Neural cell (in vitro differentiated cells): ENCODE measurements at regions not wholly inside any gene's neighbourhood (a gene's known extent, or its start where the extent isn't known, plus 50 kb on each side); places are given as distances from the start of the nearest gene placed in this dataset.

Experiments used
- H2AFZ ChIP-seq: fragments of 200-600, 300-800 bp; sonication (generic), shearing (Covaris generic); 2 replicates; pipeline ENCODE4 v1.6.0; 2014; ENCODE audit warnings: low read depth, mild to moderate bottlenecking, antibody characterized with exemption, low read length, moderate library complexity
- H3F3A ChIP-seq: fragments of 200-600 bp; shearing (Covaris generic); 2 replicates; pipeline ENCODE4 v1.6.1; 2016; ENCODE audit warnings: mild to moderate bottlenecking, moderate library complexity, mixed read lengths, antibody characterized with exemption, low read length; ENCODE audit not compliant: insufficient read depth, poor library complexity, severe bottlenecking
- H3K27ac ChIP-seq: fragments of 200-600, 300-800 bp; sonication (generic), shearing (Covaris generic); 2 replicates; pipeline ENCODE4 v1.5.1; 2014; ENCODE audit warnings: mild to moderate bottlenecking, low read length, moderate library complexity
- H3K27me3 ChIP-seq: fragments of 300-800, 200-600 bp; sonication (generic), shearing (Covaris generic); 2 replicates; pipeline ENCODE4 v1.6.0; 2014; ENCODE audit warnings: mild to moderate bottlenecking, low read depth, low read length, moderate library complexity; ENCODE audit not compliant: insufficient read depth
- H3K36me3 ChIP-seq: fragments of 300-800, 200-600 bp; sonication (generic), shearing (Covaris generic); 2 replicates; pipeline ENCODE4 v1.5.1; 2014; ENCODE audit warnings: mild to moderate bottlenecking, antibody characterized with exemption, low read length, moderate library complexity; ENCODE audit not compliant: insufficient read depth
- H3K4me2 ChIP-seq: fragments of 300-800, 200-600 bp; sonication (generic), shearing (Covaris generic); 2 replicates; pipeline ENCODE4 v1.6.0; 2014; ENCODE audit warnings: mild to moderate bottlenecking, low read length
- H3K4me3 ChIP-seq: fragments of 300-800, 200-600 bp; sonication (generic), shearing (Covaris generic); 2 replicates; pipeline ENCODE4 v1.5.1; 2014; ENCODE audit warnings: mild to moderate bottlenecking, low read length, moderate library complexity
- H3K79me2 ChIP-seq: fragments of 200-600 bp; shearing (Covaris generic); replicated peaks from 2 replicates; pipeline ENCODE4 v1.6.0; 2014; ENCODE audit warnings: mild to moderate bottlenecking, low read length, moderate library complexity; ENCODE audit not compliant: insufficient read depth
- H3K9ac ChIP-seq: fragments of 300-800, 200-600 bp; sonication (generic), shearing (Covaris generic); 2 replicates; pipeline ENCODE4 v1.6.1; 2016; ENCODE audit warnings: mild to moderate bottlenecking, low read length, mixed read lengths
- H3K9me2 ChIP-seq: fragments of 200-600 bp; shearing (Covaris generic); 2 replicates; pipeline ENCODE4 v1.6.1; 2016; ENCODE audit warnings: mild to moderate bottlenecking, low read length, mixed read lengths; ENCODE audit not compliant: insufficient read depth
- H3K9me3 ChIP-seq: fragments of 200-600, 300-800 bp; sonication (generic), shearing (Covaris generic); 2 replicates; pipeline ENCODE4 v1.6.1; 2016; ENCODE audit warnings: mild to moderate bottlenecking, mixed run types, low read length, moderate library complexity, mixed read lengths
- H4K20me1 ChIP-seq: fragments of 200-600 bp; shearing (Covaris generic); 2 replicates; pipeline ENCODE4 v1.6.1; 2016; ENCODE audit warnings: mild to moderate bottlenecking, mixed run types; ENCODE audit not compliant: insufficient read depth
- CTCF ChIP-seq: fragments of 450-650 bp; IDR thresholded peaks from 2 replicates; pipeline ENCODE4 v1.5.1; 2014; ENCODE audit warnings: antibody characterized with exemption, mild to moderate bottlenecking, moderate library complexity; ENCODE audit not compliant: poor library complexity, severe bottlenecking
- EP300 ChIP-seq: fragments of 450-650 bp; conservative IDR thresholded peaks from 2 replicates; pipeline ENCODE4 v1.6.1; 2014; ENCODE audit warnings: antibody characterized with exemption, mild to moderate bottlenecking, moderate library complexity; ENCODE audit not compliant: poor library complexity, severe bottlenecking
- EZH2 ChIP-seq: fragments of 200-600, 300-800 bp; shearing (Covaris generic), sonication (generic); IDR thresholded peaks from 2 replicates; pipeline ENCODE4 v1.6.1; 2014; ENCODE audit warnings: antibody characterized with exemption, low read length, borderline replicate concordance, mild to moderate bottlenecking; ENCODE audit not compliant: insufficient read depth, poor library complexity, severe bottlenecking
- MXI1 ChIP-seq: fragments of 450-650 bp; conservative IDR thresholded peaks from 2 replicates; pipeline ENCODE4 v1.6.1; 2014; ENCODE audit warnings: antibody characterized with exemption, mild to moderate bottlenecking; ENCODE audit not compliant: poor library complexity, severe bottlenecking
- POLR2AphosphoS5 ChIP-seq: IDR thresholded peaks from 2 replicates; pipeline ENCODE4 v1.6.1; 2012
- RAD21 ChIP-seq: fragments of 450-650 bp; conservative IDR thresholded peaks from 2 replicates; pipeline ENCODE4 v1.6.1; 2014; ENCODE audit warnings: antibody characterized with exemption, mild to moderate bottlenecking, moderate library complexity
- REST ChIP-seq: IDR thresholded peaks from 2 replicates; pipeline ENCODE4 v1.6.1; 2012; ENCODE audit warnings: borderline replicate concordance
- SMC3 ChIP-seq: fragments of 450-650 bp; conservative IDR thresholded peaks from 2 replicates; pipeline ENCODE4 v1.6.1; 2014; ENCODE audit warnings: antibody characterized with exemption, mild to moderate bottlenecking, moderate library complexity; ENCODE audit not compliant: poor library complexity
- TAF1 ChIP-seq: IDR thresholded peaks from 2 replicates; pipeline ENCODE4 v1.6.1; 2012; ENCODE audit warnings: low read depth

- no peak for TF ChIP-seq POLR2AphosphoS5
- TF ChIP-seq MXI1, result no peak
- TF ChIP-seq CTCF, result no peak
- TF ChIP-seq EP300, result no peak
- H3K27ac ChIP-seq, result no peak overlapping the region
- no peaks in the 10 kb centered on the region for H3K36me3 ChIP-seq
- H3K27me3 ChIP-seq, result no peaks in the 10 kb centered on the region
- H2AFZ ChIP-seq, result no peak overlapping the region
- no peak overlapping the region for H3K4me3 ChIP-seq
- H3K9me2 ChIP-seq, result no peaks in the 10 kb centered on the region
- no peak overlapping the region for H3K9ac ChIP-seq
- no peak overlapping the region for H3K4me2 ChIP-seq
- H3K9me3 ChIP-seq, result no peaks in the 10 kb centered on the region
- no peaks in the 10 kb centered on the region for H4K20me1 ChIP-seq
- no peaks in the 10 kb centered on the region for H3F3A ChIP-seq
- H3K79me2 ChIP-seq, result no peaks in the 10 kb centered on the region
Measured at GRCh38 chr18:56445422-56445821, 193.0 kb downstream of the TXNL1 start.

GRCh38 chr18:56444201-56444600, 194.2 kb downstream of the TXNL1 start:
- H2AFZ ChIP-seq, result no peak overlapping the region
- no peaks in the 10 kb centered on the region for H3F3A ChIP-seq
- H4K20me1 ChIP-seq, result no peaks in the 10 kb centered on the region
- H3K4me2 ChIP-seq, result no peak overlapping the region
- H3K9me3 ChIP-seq, result no peaks in the 10 kb centered on the region
- H3K4me3 ChIP-seq, result no peak overlapping the region
- H3K27me3 ChIP-seq, result no peaks in the 10 kb centered on the region
- H3K79me2 ChIP-seq, result no peaks in the 10 kb centered on the region
- no peak overlapping the region for H3K9ac ChIP-seq
- H3K27ac ChIP-seq, result no peak overlapping the region
- no peaks in the 10 kb centered on the region for H3K9me2 ChIP-seq
- TF ChIP-seq TAF1, result no peak
- no peak for TF ChIP-seq RAD21
- TF ChIP-seq CTCF, result no peak
- TF ChIP-seq REST, result no peak
- no peak for TF ChIP-seq POLR2AphosphoS5
- TF ChIP-seq SMC3, result no peak
- TF ChIP-seq EP300, result no peak
- no peak for TF ChIP-seq EZH2
- no peaks in the 10 kb centered on the region for H3K36me3 ChIP-seq
